Keratinocyte (primary cell): ENCODE measurements at regions not wholly inside any gene's neighbourhood (a gene's known extent, or its start where the extent isn't known, plus 50 kb on each side); places are given as distances from the start of the nearest gene placed in this dataset.
A peak's percentile ranks its signal among the peaks of the same experiment; 100 is the strongest.

Source experiments
- DNase-seq: peaks from one replicate; pipeline ENCODE4 v3.0.0-alpha.2; 2011; ENCODE audit warnings: low read depth, missing footprints, low spot score
- FAIRE-seq: peaks from 2 replicates; lab custom pipeline; 2011; peaks lifted over from hg19 to GRCh38; lab: Jason Lieb, UNC
- H2AFZ ChIP-seq: 2 replicates; pipeline ENCODE4 v1.6.0; 2012; ENCODE audit warnings: low read length, control low read depth, inconsistent platforms; ENCODE audit not compliant: control insufficient read depth
- H3K27ac ChIP-seq: 2 replicates; pipeline ENCODE4 v1.5.1; 2011; ENCODE audit warnings: low read length; ENCODE audit not compliant: control insufficient read depth, insufficient read depth
- H3K27me3 ChIP-seq: 3 replicates; pipeline ENCODE4 v1.6.0; 2011; ENCODE audit warnings: low read length; ENCODE audit not compliant: control insufficient read depth, insufficient read depth; ENCODE audit errors: extremely low read depth
- H3K36me3 ChIP-seq, 2 experiments: 2 replicates in 1 of 2; 3 replicates in 1 of 2; pipeline ENCODE4 v1.5.1; 2011; ENCODE audit warnings: low read length in 2 of 2, mild to moderate bottlenecking in 1 of 2; ENCODE audit not compliant: control insufficient read depth in 2 of 2, insufficient read depth in 2 of 2; ENCODE audit errors: extremely low read depth in 1 of 2
- H3K4me1 ChIP-seq: 3 replicates; pipeline ENCODE4 v1.5.1; 2011; ENCODE audit warnings: low read length; ENCODE audit not compliant: control insufficient read depth, insufficient read depth; ENCODE audit errors: extremely low read depth
- H3K4me2 ChIP-seq: 3 replicates; pipeline ENCODE4 v1.6.0; 2011; ENCODE audit warnings: low read depth, low read length; ENCODE audit not compliant: control insufficient read depth, insufficient read depth; ENCODE audit errors: extremely low read depth
- H3K4me3 ChIP-seq, 3 experiments: fragments of 200-600 bp in 1 of 3; sonication (generic) in 1 of 3; 2 replicates in 2 of 3; 3 replicates in 1 of 3; pipeline ENCODE4 v1.5.1; 2011 to 2016; ENCODE audit warnings: low read length in 3 of 3, mild to moderate bottlenecking in 3 of 3, control low read depth in 2 of 3, inconsistent platforms in 1 of 3, low read depth in 1 of 3, mixed read lengths in 1 of 3, mixed run types in 1 of 3, moderate library complexity in 1 of 3; ENCODE audit not compliant: control insufficient read depth in 2 of 3, insufficient read depth in 2 of 3; ENCODE audit errors: extremely low read depth in 1 of 3
- H3K79me2 ChIP-seq: 2 replicates; pipeline ENCODE4 v1.6.0; 2012; ENCODE audit warnings: low read length; ENCODE audit not compliant: control insufficient read depth, insufficient read depth
- H3K9ac ChIP-seq: 3 replicates; pipeline ENCODE4 v1.6.0; 2011; ENCODE audit warnings: low read length; ENCODE audit not compliant: control insufficient read depth, insufficient read depth; ENCODE audit errors: extremely low read depth
- H3K9me1 ChIP-seq: 3 replicates; pipeline ENCODE4 v1.6.0; 2011; ENCODE audit warnings: low read length; ENCODE audit not compliant: control insufficient read depth, insufficient read depth; ENCODE audit errors: extremely low read depth
- H3K9me3 ChIP-seq: 2 replicates; pipeline ENCODE4 v1.5.1; 2012; ENCODE audit warnings: low read depth, low read length; ENCODE audit not compliant: control insufficient read depth
- H4K20me1 ChIP-seq: 3 replicates; pipeline ENCODE4 v1.6.0; 2011; ENCODE audit warnings: low read length; ENCODE audit not compliant: control insufficient read depth, insufficient read depth; ENCODE audit errors: extremely low read depth
- CTCF ChIP-seq, 3 experiments: IDR thresholded peaks in 1 of 3; conservative IDR thresholded peaks in 1 of 3; optimal IDR thresholded peaks in 1 of 3; 2 replicates in 2 of 3; 3 replicates in 1 of 3; pipeline versions ENCODE3 to v1.5.1; 2011; ENCODE audit warnings: low read length in 3 of 3, mild to moderate bottlenecking in 3 of 3, moderate library complexity in 2 of 3, control low read depth in 1 of 3, inconsistent platforms in 1 of 3; ENCODE audit not compliant: insufficient read depth in 2 of 3; ENCODE audit errors: extremely low read depth in 1 of 3
- EZH2 ChIP-seq: IDR thresholded peaks from one replicate; pipeline ENCODE4 v1.6.1; 2012; ENCODE audit warnings: inconsistent platforms, mild to moderate bottlenecking, low read length, moderate library complexity
- dilution Hi-C: fragments of 300-500 bp; cut with MboI; formaldehyde crosslinking; loops from one replicate; pipeline ENCODE4 v1.7.0; 2020; ENCODE audit warnings: low sequenced_read_pairs; ENCODE audit not compliant: extremely low pct_ligation_motif_present

GRCh38 chr13:85427416-85427815, 371.8 kb downstream of the SLITRK6 start:
- no peaks in the 10 kb centered on the region for H4K20me1 ChIP-seq
- H3K9ac ChIP-seq: no peak overlapping the region
- H3K27me3 ChIP-seq: no peaks in the 10 kb centered on the region
- no peak overlapping the region for H3K27ac ChIP-seq
- no peaks in the 10 kb centered on the region for H3K4me1 ChIP-seq
- FAIRE-seq (no peak), DNase-seq (no peak)
- H3K9me3 ChIP-seq: no peaks in the 10 kb centered on the region
- no peaks in the 10 kb centered on the region for H3K9me1 ChIP-seq
- no peak overlapping the region for H2AFZ ChIP-seq
- H3K4me3 ChIP-seq: no peak overlapping the region
- no peak overlapping the region for H3K4me2 ChIP-seq
- no peaks in the 10 kb centered on the region for H3K36me3 ChIP-seq
- no peaks in the 10 kb centered on the region for H3K79me2 ChIP-seq
- TF ChIP-seq CTCF (optimal IDR thresholded peaks at IDR 0.05 in 1 of 3, IDR thresholded peaks at IDR 0.05 in 1 of 3, conservative IDR thresholded peaks at IDR 0.05 in 1 of 3; ENCODE audit: extremely low read depth in 1 of 3, insufficient read depth in 2 of 3, low read length in 3 of 3) (no peak), EZH2 (no peak)
- dilution Hi-C loops: no loop called here

- no peak overlapping the region for H3K4me3 ChIP-seq
These were observed 379.1 kb downstream of the SLITRK6 start for GRCh38 chr13:85420136-85420535.

More at GRCh38 chr13:85420136-85420535, 379.1 kb downstream of the SLITRK6 start:
- Histone ChIP-seq H3K9me3 (no peaks in the 10 kb centered on the region), H3K4me1 (peaks cover 5% of the 10 kb centered on the region), H3K9me1 (no peaks in the 10 kb centered on the region), H3K79me2 (no peaks in the 10 kb centered on the region), H3K27me3 (no peaks in the 10 kb centered on the region), H3K4me2 (no peak overlapping the region), H2AFZ (peak overlapping the region; percentile 19), H4K20me1 (no peaks in the 10 kb centered on the region), H3K27ac (no peak overlapping the region), H3K9ac (no peak overlapping the region), H3K36me3 (no peaks in the 10 kb centered on the region)
- TF ChIP-seq CTCF (optimal IDR thresholded peaks at IDR 0.05 in 1 of 3, IDR thresholded peaks at IDR 0.05 in 1 of 3, conservative IDR thresholded peaks at IDR 0.05 in 1 of 3; ENCODE audit: extremely low read depth in 1 of 3, insufficient read depth in 2 of 3, low read length in 3 of 3) (no peak), EZH2 (no peak)
- dilution Hi-C loops: no loop called here
- no peak for FAIRE-seq
- DNase-seq: no peak
